C4-2B (cell line): ENCODE measurements at regions not wholly inside any gene's neighbourhood (a gene's known extent, or its start where the extent isn't known, plus 50 kb on each side); places are given as distances from the start of the nearest gene placed in this dataset.

Experiments
- CTCF ChIP-seq: fragments of 450-650 bp; conservative IDR thresholded peaks from 2 replicates; pipeline ENCODE4 v1.5.1; 2017; ENCODE audit warnings: mild to moderate bottlenecking
- ZFX ChIP-seq: fragments of 450-650 bp; IDR thresholded peaks from 2 replicates; pipeline ENCODE4 v1.6.1; 2017

GRCh38 chr3:18234717-18235335 lies 190.3 kb downstream of the SATB1 start:
- no peak for TF ChIP-seq CTCF
- TF ChIP-seq ZFX = no peak
